H54 (cell line): ENCODE measurements at regions not wholly inside any gene's neighbourhood (a gene's known extent, or its start where the extent isn't known, plus 50 kb on each side); places are given as distances from the start of the nearest gene placed in this dataset.
"Not testable (repeated sequence)": the region's sequence is repeated elsewhere in the genome, so short reads cannot be mapped to it uniquely, and the experiment has no call there.

Experiments
- DNase-seq: peaks from one replicate; pipeline ENCODE4 v3.0.0; 2011; ENCODE audit warnings: low spot score, mixed read lengths; ENCODE audit not compliant: insufficient read length
- FAIRE-seq: peaks from 3 replicates; lab custom pipeline; 2011; peaks lifted over from hg19 to GRCh38; lab: Jason Lieb, UNC
- POLR2A ChIP-seq: IDR thresholded peaks from 2 replicates; pipeline ENCODE4 v1.6.1; 2011; ENCODE audit warnings: low read depth, mild to moderate bottlenecking, low read length

- no peak for TF ChIP-seq POLR2A
- no peak for DNase-seq
- FAIRE-seq: peak; percentile 95
Observed at GRCh38 chr13:67574320-67575233, 344.4 kb upstream of the PCDH9 start.

DNA sequence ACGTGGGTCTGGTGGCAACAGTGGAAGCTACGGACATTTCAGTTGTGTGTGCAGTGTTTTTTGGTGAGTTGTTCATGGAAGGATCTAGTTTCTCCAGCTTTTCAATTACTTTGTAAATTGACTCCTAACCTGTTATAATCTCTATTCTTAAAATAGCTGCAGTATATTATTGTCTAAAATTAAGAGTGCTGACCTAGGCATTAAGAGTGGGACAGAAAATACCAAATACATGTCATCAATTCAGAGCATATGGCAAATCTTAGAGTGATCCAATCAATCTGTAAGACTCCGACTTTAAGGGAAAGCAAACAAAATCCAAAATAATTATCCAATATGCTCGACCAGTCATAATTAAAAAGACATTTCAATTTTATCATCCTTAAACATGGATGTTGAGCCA is 338.1 kb upstream of the PCDH9 start:
- no peak for FAIRE-seq

DNA sequence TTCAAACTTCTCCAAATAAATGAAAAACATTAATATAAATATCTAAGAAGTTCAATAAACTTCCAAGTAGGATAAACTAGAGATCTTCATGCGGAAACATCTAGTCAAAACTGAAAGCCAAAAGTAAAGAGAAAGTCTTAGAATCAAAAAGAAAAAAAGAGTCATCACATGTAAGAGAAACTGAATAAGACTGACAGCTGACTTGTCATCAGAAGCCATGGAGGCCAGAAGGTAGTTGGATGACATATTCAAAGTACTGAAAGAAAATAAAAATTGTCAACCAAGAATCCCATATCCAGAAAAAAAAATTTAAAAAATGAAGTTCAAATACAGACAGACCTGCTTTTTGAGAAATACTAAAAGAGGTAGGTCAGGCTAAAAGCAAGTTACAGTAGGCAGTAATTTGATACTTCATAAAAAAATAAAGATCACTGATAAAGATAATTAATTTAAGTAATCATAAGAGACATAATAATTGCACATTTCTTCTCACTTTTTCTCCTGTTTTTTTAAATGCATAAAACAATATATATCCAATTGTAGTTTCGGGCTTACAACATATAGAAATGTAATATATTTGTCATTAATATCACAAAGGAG is 327.6 kb upstream of the PCDH9 start:
- TF ChIP-seq POLR2A: no peak
- FAIRE-seq (no peak), DNase-seq (no peak)

More for the DNA sequence above, 338.1 kb upstream of the PCDH9 start:
- no peak for DNase-seq
- no peak for TF ChIP-seq POLR2A

DNA sequence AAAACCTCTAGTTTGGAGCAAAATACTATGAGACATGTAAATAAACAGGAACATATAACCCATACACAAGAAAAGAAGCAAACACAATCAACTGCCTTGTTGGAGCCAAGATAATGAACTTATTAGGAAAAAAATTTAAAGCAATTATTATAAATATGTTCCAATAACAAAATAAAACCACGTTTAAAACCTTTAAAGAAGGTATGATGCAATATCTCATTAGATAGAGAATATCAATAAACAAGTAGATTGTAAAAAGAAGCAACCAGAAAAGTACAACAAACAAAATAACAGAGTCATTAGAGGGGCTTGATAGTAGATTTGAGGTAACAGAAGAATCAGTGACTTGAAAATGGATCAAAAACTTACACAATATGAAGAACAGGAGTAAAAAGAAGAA is 327.0 kb upstream of the PCDH9 start:
- FAIRE-seq (no peak), DNase-seq (no peak)
- TF ChIP-seq POLR2A: no peak

- FAIRE-seq (no peak), DNase-seq (no peak)
- TF ChIP-seq POLR2A: no peak
Observed at GRCh38 chr13:67554746-67555452, 324.8 kb upstream of the PCDH9 start.

GRCh38 chr13:67554286-67554685 is 324.1 kb upstream of the PCDH9 start:
- no peak for DNase-seq
- no peak for TF ChIP-seq POLR2A
- no peak for FAIRE-seq

DNA sequence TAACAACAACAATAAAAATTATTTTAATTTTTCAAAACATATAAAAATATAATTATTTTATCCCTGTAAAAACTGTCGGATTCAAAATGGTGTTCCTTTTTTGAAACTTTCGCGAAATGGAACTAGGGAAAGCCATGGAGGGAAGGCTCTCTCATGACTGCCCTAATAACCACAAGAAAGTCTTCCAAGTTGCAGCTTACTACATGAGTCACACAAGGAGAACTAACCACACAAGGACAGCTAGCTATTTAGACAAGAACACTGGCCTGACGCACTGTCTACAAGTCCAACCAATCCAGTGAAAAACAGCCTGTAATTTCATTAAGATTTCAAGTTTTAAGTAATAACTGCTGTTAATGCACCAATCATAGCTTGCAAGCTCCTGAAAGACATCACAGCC is 319.2 kb upstream of the PCDH9 start:
- peak; percentile 93 for FAIRE-seq
- TF ChIP-seq POLR2A: no peak
- DNase-seq: peak; percentile 16

- FAIRE-seq (no peak), DNase-seq (no peak)
- TF ChIP-seq POLR2A: no peak
Observed at GRCh38 chr13:67538906-67539305, 308.8 kb upstream of the PCDH9 start.

DNA sequence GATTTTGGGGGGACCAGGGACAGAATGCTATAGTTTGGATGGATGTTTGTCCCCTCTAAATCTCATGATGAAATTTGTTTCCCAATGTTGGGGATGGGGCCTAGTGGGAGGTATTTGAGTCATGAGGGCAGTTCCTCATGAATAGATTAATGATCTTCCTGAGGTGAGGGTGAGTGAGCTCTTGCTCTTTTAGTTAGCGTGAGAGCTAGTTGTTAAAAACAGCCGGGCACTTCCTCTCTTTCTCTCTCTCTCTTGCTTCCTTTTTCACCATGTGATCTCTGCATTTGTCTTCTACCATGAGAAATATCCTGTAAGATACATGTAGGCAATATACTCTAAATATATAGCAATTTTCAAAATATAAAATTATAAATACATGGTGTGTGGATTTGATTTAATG is 290.8 kb upstream of the PCDH9 start:
- TF ChIP-seq POLR2A: no peak
- no peak for DNase-seq
- FAIRE-seq: no peak

DNA sequence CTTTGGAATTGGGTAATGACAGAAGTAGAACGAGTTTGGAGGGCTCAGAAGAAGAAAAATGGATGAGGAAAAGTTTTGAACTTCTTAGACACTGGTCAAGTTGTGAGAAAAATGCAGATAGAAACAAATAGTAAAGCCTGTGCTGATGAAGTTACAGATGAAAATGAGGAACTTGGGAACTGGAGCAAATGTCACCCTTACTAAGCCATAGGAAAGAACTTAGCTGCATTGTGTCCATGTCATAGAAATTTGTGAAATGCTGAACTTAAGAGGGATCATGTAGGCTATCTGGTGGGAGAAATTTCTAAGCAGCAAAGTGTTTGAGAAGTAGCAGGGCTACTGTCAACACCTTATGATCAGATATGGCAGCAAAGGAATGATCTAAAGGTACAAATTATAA is 289.2 kb upstream of the PCDH9 start:
- no peak for TF ChIP-seq POLR2A
- DNase-seq (no peak), FAIRE-seq (no peak)

DNA sequence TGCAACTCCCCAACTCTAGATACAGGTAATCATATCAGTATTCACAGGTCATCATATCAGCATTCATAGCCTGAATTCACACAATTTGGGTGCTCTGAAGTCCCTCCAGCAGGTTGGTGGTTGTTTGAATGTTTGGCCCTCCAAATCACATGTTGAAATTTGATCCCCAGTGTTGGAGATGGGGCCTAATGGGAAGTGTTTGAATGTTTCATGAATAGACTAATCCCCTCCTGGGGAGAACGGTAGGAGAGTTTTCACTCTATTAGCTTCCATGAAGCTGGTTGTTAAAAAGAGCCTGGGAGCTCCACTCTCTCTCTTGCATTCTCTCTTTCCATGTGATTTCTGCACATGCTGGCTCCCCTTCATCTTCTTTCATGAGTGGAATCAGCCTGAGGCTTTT is 288.6 kb upstream of the PCDH9 start:
- no peak for FAIRE-seq
- DNase-seq: no peak
- no peak for TF ChIP-seq POLR2A

DNA sequence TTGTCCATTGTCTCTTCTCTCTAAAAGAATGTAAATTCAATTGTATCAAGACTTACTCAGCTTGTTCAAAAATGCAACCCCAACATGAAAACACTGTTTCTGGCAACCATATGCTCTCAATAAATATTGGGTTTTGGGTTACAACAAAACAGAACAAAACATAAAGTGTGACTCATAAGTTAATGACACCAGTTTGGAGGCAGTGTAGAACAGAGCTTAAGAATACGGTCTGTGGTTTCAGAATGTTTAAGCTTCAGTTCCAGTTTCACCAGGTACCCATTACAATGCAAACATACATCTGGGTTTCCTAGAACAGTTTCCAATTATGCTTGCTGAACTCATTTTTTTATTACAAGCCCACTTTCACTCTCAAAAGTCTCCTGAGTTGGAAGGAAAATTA is 285.8 kb upstream of the PCDH9 start:
- FAIRE-seq (peak; percentile 88), DNase-seq (no peak)
- TF ChIP-seq POLR2A: no peak

DNA sequence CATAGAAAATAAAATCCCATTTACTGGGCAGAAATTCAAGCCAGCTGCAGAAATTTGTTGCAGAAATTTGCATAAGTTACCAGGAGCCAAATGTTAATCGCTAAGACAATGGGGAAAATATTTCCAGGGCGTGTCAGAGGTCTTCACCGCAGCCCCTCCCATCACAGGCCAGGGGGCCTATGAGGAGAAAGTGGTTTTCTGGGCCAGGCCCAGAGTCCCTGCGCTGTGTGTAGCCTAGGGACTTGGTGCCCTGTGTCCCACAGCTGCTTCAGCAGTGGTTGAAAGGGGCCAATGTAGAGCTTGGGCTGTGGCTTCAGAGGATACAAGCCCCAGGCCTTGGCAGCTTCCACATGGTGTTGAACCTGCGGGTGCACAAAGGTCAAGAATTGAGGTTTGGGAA is 278.9 kb upstream of the PCDH9 start:
- no peak for TF ChIP-seq POLR2A
- FAIRE-seq: no peak
- no peak for DNase-seq

GRCh38 chr13:67508275-67508674 is 278.1 kb upstream of the PCDH9 start:
- DNase-seq, FAIRE-seq: not testable (repeated sequence)
